ENCODE measurements at regions not wholly inside any gene's neighbourhood (a gene's known extent, or its start where the extent isn't known, plus 50 kb on each side); places are given as distances from the start of the nearest gene placed in this dataset.

DNA sequence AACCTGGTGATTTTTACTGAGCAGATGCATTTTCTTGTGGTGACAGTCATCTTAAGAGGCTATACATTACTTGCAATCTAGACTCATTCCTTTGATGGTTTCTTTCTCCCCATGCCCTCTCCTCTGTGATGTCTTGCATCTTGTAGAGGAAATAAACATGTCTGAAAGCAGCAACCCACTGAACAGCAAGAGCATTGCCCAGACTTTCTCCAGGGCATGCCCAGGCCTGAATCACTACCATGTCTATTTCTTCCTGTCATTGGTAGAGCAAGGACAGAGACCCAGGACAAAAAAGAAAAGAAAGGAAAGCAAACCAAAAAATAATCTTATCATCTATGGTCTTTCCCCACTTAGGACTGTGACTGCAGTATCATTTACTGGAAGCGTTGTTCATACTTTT lies 326.1 kb downstream of the HNRNPD start:
- H3K27ac Mint-ChIP-seq (ENCODE audit: low read depth, unreplicated experiment), result no peak overlapping the region
- H3K4me1 Mint-ChIP-seq (ENCODE audit: insufficient read depth, unreplicated experiment), result peaks cover 22% of the 10 kb centered on the region
- no TSS peak for BruUV-seq (replicated peaks)
- no peaks in the 10 kb centered on the region for H3K27me3 Mint-ChIP-seq (ENCODE audit: insufficient read depth, unreplicated experiment)
- no peak for DNase-seq (ENCODE audit: unreplicated experiment)
- CTCF ChIA-PET, result interaction anchor here (0.7 to 1.9 kb wide), 2 partner anchors 32 to 580 kb away, joined by 3 to 6 read pairs; no protein-coding TSS in a partner anchor
- no peaks in the 10 kb centered on the region for H3K9me3 Mint-ChIP-seq (ENCODE audit: unreplicated experiment)
- no peaks in the 10 kb centered on the region for H3K36me3 Mint-ChIP-seq (ENCODE audit: insufficient read depth, unreplicated experiment)
- no peak for TF ChIP-seq CTCF (IDR thresholded peaks at IDR 0.05; ENCODE audit: unreplicated experiment)
- POLR2A ChIA-PET, result interaction anchor here (0.6 kb wide), 1 partner anchor 106 kb away, joined by 3 read pairs; no protein-coding TSS in a partner anchor
- intact Hi-C loops (cut with micrococcal nuclease), result no loop called here
- H3K4me3 Mint-ChIP-seq (ENCODE audit: unreplicated experiment), result no peak overlapping the region

DNA sequence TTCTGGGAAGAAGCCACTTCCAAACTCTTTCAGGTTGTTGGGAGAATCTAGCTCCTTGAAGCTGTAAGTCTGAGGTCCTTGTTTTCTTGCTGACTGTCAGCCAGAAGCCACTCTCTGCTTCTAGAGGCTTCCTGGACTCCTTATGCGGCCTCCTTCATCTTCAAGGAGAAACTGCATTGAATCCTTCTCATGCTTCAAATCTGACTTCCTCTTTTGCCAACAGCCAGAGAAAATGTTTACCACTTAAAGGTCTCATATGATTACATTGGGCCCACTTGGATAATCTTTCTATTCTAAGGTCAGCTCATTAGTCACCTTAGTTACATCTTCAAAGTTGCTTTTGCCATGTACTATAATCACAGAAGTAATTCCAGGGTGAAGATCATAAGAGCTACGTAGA lies 327.0 kb downstream of the HNRNPD start:
- no TSS peak for BruUV-seq (replicated peaks)
- no peaks in the 10 kb centered on the region for H3K9me3 Mint-ChIP-seq (ENCODE audit: unreplicated experiment)
- H3K27ac Mint-ChIP-seq (ENCODE audit: low read depth, unreplicated experiment), result no peak overlapping the region
- H3K4me3 Mint-ChIP-seq (ENCODE audit: unreplicated experiment), result no peak overlapping the region
- H3K36me3 Mint-ChIP-seq (ENCODE audit: insufficient read depth, unreplicated experiment), result no peaks in the 10 kb centered on the region
- intact Hi-C loops (cut with micrococcal nuclease), result no loop called here
- no peaks in the 10 kb centered on the region for H3K27me3 Mint-ChIP-seq (ENCODE audit: insufficient read depth, unreplicated experiment)
- POLR2A ChIA-PET, result interaction anchor here (0.6 to 0.8 kb wide), 3 partner anchors 11 to 163 kb away, joined by 3 read pairs; no protein-coding TSS in a partner anchor
- peaks cover 25% of the 10 kb centered on the region for H3K4me1 Mint-ChIP-seq (ENCODE audit: insufficient read depth, unreplicated experiment)
- CTCF ChIA-PET, result interaction anchor here (1.9 kb wide), 1 partner anchor 579 kb away, joined by 6 read pairs; no protein-coding TSS in a partner anchor
- TF ChIP-seq CTCF (IDR thresholded peaks at IDR 0.05; ENCODE audit: unreplicated experiment), result no peak
- DNase-seq (ENCODE audit: unreplicated experiment), result no peak

DNA sequence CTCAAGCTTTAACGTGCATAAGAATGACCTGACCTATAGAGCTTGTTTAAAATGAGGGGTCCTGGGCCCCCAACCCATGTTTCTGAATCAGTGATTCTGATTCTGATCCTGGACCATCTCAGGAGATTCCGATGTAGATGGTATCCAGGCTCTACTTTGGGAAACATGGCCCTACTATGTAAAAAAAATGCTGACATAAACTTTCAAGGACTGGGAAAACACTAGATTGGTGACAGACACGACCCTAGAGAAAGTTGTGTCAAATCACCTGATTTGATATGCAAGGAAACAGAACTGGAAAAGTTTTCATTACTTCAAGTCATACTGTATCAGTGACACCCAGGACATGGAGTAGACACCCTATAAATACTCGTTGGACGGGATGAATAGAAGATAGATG lies 328.5 kb downstream of the HNRNPD start:
- no peaks in the 10 kb centered on the region for H3K27me3 Mint-ChIP-seq (ENCODE audit: insufficient read depth, unreplicated experiment)
- CTCF ChIA-PET, result interaction anchor here (0.6 to 1.3 kb wide), 3 partner anchors 16 to 98 kb away, joined by 3 to 4 read pairs (median 3); no protein-coding TSS in a partner anchor

More for the DNA sequence above, 328.5 kb downstream of the HNRNPD start:
- DNase-seq (ENCODE audit: unreplicated experiment), result no peak
- POLR2A ChIA-PET, result interaction anchor here (0.7 to 1.2 kb wide), 3 partner anchors 8 to 80 kb away, joined by 3 to 4 read pairs (median 3); no protein-coding TSS in a partner anchor
- BruUV-seq (replicated peaks), result no TSS peak
- Mint-ChIP-seq H3K4me3 (ENCODE audit: unreplicated experiment) (no peak overlapping the region), H3K27ac (ENCODE audit: low read depth, unreplicated experiment) (no peak overlapping the region), H3K4me1 (ENCODE audit: insufficient read depth, unreplicated experiment) (peaks cover 17% of the 10 kb centered on the region), H3K36me3 (ENCODE audit: insufficient read depth, unreplicated experiment) (no peaks in the 10 kb centered on the region), H3K9me3 (ENCODE audit: unreplicated experiment) (no peaks in the 10 kb centered on the region)
- intact Hi-C loops (cut with micrococcal nuclease), result no loop called here
- no peak for TF ChIP-seq CTCF (IDR thresholded peaks at IDR 0.05; ENCODE audit: unreplicated experiment)
